ENCODE measurements at regions not wholly inside any gene's neighbourhood (a gene's known extent, or its start where the extent isn't known, plus 50 kb on each side); places are given as distances from the start of the nearest gene placed in this dataset.

DNA sequence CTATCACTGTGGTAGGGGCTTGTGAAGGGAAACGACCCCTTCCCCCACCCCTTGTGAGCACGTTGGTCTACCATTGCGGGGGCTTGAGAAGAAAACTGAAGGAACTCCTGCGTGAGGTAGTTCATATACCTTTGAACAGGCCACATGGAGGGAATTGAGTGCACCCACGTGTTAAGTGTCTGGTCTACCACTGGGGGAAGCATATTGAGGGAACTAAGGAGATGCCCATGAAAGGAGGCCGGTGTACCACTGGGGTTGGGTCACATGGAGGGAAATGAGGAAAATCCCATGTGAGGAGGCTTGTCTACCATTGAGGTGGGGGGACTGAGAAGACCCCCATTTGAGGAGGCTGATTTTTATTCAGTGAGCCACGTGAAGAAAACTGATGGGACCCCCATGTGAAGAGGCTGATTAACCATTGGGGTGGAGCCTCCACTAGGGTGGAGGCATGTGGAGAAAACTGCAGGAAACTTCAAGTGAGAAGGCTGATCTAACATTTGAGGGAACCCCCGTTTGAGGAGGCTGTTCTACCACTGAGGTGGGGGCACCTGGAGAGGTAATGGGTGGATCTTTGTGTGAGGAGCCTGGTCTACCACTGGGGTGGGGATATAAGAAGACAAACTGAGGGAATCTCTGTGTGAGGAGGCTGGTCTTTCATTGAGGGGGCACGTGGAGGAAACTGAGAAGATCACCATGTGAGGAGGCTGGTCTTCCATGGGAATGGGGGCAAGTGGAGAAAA, 163.2 kb downstream of the FBLN2 start:
- H3K27ac ChIP-seq = no peak overlapping the region
- POLR2A ChIA-PET (ENCODE audit: low non-redundant PET) = no interaction called here
- CTCF ChIA-PET = no interaction called here
- no peak for DNase-seq (ENCODE audit: low spot score)
- TF ChIP-seq, protein P1, sequence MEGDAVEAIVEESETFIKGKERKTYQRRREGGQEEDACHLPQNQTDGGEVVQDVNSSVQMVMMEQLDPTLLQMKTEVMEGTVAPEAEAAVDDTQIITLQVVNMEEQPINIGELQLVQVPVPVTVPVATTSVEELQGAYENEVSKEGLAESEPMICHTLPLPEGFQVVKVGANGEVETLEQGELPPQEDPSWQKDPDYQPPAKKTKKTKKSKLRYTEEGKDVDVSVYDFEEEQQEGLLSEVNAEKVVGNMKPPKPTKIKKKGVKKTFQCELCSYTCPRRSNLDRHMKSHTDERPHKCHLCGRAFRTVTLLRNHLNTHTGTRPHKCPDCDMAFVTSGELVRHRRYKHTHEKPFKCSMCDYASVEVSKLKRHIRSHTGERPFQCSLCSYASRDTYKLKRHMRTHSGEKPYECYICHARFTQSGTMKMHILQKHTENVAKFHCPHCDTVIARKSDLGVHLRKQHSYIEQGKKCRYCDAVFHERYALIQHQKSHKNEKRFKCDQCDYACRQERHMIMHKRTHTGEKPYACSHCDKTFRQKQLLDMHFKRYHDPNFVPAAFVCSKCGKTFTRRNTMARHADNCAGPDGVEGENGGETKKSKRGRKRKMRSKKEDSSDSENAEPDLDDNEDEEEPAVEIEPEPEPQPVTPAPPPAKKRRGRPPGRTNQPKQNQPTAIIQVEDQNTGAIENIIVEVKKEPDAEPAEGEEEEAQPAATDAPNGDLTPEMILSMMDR (conservative IDR thresholded peaks at IDR 0.05; ENCODE audit: low read depth) = no peak

DNA sequence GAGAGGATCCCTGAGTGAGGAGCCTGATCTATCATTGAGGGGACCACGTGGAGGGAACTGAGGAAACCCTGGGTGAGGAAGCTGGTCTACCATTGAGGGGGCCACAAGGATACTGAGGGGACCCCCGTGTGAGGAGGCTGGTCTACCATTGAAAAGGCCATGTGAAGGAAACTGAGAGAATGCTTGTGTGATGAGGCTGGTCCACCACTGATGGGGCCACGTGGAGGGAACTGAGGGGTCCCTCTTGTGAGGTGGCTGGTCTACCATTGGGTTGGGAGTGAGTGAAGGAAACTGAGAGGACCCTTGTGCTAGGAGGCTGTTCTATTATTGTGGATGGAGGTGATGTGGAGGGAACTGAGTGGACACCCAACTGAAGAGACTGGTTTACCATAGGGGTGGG, 161.3 kb downstream of the FBLN2 start:
- POLR2A ChIA-PET (ENCODE audit: low non-redundant PET) = no interaction called here
- CTCF ChIA-PET = no interaction called here
- TF ChIP-seq, protein P1 (conservative IDR thresholded peaks at IDR 0.05; ENCODE audit: low read depth) = no peak
- DNase-seq (ENCODE audit: low spot score) = no peak
- no peak overlapping the region for H3K27ac ChIP-seq

DNA sequence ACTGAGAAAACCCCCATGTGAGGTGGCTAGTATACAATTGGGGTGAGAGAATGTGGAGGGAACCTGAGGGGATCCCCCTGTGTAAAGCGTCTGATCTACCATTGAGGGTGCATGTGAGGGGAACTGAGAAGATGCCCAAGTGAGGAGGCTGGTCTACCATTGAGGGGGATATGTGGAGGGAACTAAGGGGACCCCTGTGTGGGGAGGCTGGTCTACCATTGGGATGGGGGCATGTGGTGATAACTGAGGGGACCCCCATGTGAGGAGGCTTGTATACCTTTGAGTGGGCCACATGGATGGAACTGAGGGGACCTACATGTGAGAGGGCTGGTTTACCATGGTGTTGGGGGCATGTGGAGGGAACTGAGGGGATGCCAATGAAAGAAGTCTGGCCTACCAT, 160.8 kb downstream of the FBLN2 start:
- TF ChIP-seq, protein P1 (conservative IDR thresholded peaks at IDR 0.05; ENCODE audit: low read depth) = no peak
- H3K27ac ChIP-seq = no peak overlapping the region
- DNase-seq (ENCODE audit: low spot score) = no peak
- ChIA-PET CTCF (no interaction called here), POLR2A (ENCODE audit: low non-redundant PET) (no interaction called here)

DNA sequence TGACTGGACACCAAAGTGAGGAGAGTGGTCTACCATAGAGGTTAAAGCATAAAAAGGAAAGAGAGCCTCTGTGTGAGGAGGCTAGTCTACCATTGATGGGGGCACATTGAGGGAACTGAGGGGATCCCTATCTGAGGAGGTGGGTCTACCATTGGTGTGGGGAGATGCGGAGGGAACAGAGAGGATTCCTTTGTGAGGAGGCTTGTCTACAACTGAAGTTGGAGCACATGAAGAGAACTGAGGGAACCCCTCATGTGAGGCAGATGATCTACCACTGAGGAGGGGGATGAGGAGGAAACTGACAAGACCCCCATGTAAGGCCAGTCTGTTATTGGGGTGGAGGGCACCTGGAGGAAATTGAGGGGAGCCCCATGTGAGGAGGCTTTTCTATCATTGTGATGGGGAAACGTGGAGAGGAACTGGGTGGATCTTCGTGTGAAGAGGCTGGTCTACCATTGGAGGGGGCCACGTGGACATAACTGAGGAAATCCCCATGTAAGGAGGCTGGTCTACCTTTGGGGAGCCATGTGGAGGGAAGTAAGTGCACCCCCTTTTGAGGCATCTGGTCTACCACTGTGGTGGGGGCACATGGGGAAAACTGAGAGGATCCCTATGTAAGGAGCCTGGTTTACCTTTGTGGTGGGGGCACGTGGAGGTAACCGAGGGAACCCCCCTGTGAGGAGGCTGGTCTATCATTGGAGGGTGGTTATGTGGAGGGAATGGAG, 160.1 kb downstream of the FBLN2 start:
- ChIA-PET POLR2A (ENCODE audit: low non-redundant PET) (no interaction called here), CTCF (no interaction called here)
- TF ChIP-seq, protein P1 (conservative IDR thresholded peaks at IDR 0.05; ENCODE audit: low read depth) = no peak
- DNase-seq (ENCODE audit: low spot score) = no peak
- H3K27ac ChIP-seq = no peak overlapping the region

DNA sequence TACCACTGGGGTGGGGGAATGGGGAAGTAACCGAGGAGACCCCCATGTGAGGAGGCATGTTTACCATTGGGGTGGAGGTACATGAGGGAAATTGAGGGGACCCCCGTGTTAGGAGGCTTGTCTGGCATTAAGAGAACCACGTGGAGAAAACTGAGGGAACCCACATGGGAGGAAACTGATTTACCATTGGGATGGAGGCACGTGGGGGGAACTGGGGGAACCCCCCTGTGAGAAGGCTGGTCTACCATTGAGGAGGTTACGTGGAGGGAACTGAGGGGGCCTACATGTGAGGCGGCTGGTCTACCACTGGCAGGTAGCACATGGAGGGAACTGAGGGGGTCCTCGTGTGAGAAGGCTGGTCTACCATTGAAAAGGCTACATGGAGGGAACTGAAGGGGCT, 159.4 kb downstream of the FBLN2 start:
- no peak for DNase-seq (ENCODE audit: low spot score)
- ChIA-PET CTCF (no interaction called here), POLR2A (ENCODE audit: low non-redundant PET) (no interaction called here)
- no peak overlapping the region for H3K27ac ChIP-seq
- TF ChIP-seq, protein P1 (conservative IDR thresholded peaks at IDR 0.05; ENCODE audit: low read depth) = no peak

DNA sequence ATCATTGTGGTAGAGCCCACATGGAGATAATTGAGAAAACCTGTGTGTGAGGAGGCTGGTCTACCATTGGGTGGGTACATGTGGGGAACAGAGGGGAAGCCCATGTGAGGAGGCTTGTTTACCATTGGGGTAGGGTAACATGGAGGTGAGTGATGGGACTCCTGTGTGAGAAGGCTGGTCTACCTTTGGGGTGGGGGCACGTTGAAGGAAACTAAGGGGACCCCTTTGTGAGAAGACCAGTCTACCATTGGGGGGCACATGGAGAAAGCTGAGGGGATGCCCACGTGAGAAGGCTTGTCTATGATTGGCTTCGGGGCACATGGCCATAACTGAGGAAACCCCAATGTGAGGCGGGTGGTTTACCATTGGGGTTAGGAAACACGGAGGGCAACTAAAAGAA, 158.5 kb downstream of the FBLN2 start:
- ChIA-PET CTCF (no interaction called here), POLR2A (ENCODE audit: low non-redundant PET) (no interaction called here)
- no peak for DNase-seq (ENCODE audit: low spot score)
- TF ChIP-seq, protein P1 (conservative IDR thresholded peaks at IDR 0.05; ENCODE audit: low read depth) = no peak
- no peak overlapping the region for H3K27ac ChIP-seq

Measured in RWPE1 (cell line).